NB4 (cell line): ENCODE measurements at regions not wholly inside any gene's neighbourhood (a gene's known extent, or its start where the extent isn't known, plus 50 kb on each side); places are given as distances from the start of the nearest gene placed in this dataset.

ENCODE experiments used
- CTCF ChIP-seq: IDR thresholded peaks from one replicate; pipeline ENCODE4 v1.5.1; 2012; ENCODE audit warnings: low read depth, low read length
- MAX ChIP-seq: IDR thresholded peaks from 2 replicates; pipeline ENCODE4 v1.6.1; 2011; ENCODE audit warnings: low read depth, low read length
- POLR2A ChIP-seq: IDR thresholded peaks from 2 replicates; pipeline ENCODE4 v1.6.1; 2011; ENCODE audit warnings: mild to moderate bottlenecking; ENCODE audit not compliant: insufficient read length; ENCODE audit errors: extremely low read depth

GRCh38 chr20:39766333-39766732 is 804.2 kb downstream of the DHX35 start:
- no peak for TF ChIP-seq CTCF
- no peak for TF ChIP-seq POLR2A
- no peak for TF ChIP-seq MAX
